Femur (tissue), 1 donor: ENCODE measurements at regions not wholly inside any gene's neighbourhood (a gene's known extent, or its start where the extent isn't known, plus 50 kb on each side); places are given as distances from the start of the nearest gene placed in this dataset.

ENCODE experiments used
- DNase-seq: peaks from one replicate; pipeline ENCODE4 v3.0.0-alpha.2; 2017

DNA sequence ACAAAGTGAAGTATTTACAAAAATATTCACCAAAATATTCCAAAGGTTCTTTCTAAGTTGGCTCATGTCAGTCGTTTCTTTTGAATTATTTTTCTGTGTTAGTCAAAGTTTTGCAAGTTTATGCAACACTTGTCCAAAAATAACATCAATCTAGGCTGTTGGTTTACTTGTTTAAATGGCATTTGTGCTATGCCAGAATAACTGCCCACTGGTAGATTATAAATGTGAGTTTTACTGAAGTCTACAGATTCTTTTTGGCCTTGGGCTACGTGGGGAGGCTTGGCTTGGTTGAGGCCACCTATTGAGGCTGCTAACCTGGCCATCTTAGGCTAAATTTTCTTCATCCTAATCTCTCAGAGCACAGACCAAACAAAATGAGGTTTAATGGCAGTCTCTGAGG, 1091.9 kb upstream of the RAG2 start:
- DNase-seq = no peak

DNA sequence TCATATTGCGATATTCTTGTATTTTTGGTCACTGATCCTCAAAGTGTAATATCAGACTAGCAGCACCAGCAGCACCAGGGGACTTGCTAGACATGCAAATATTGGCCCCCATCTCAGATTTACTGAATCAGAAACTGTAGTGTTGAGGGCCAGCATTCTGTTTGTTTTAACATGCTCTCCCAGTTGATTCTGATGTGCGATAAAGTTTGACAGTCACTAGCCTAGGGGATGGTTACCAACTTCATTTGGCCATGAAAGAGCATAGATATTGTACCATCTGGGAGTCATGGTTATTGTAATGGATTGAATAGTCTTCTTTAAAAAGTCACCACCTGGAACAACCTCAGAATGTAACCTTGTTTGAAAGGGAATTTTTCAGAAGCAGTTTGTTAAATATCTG, 1090.4 kb upstream of the RAG2 start:
- DNase-seq = no peak

DNA sequence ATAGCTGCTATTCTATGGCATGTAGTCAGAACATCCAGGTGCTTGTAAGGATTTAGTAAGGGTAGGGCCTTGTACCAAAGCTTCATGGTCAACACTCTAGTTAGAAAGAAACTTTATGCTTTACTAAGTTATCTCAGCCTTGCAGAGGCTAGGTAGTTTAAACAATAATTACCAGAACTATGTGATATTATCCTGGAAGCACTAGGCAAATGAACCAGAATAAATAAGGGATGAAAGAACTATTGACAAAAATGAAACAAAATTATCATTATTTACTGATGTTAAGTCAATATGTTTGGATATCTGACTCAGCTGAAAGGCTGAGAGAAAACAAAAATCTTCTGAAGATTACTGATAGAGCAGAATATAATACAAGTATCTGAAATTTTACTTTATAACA, 1089.1 kb upstream of the RAG2 start:
- DNase-seq = no peak

DNA sequence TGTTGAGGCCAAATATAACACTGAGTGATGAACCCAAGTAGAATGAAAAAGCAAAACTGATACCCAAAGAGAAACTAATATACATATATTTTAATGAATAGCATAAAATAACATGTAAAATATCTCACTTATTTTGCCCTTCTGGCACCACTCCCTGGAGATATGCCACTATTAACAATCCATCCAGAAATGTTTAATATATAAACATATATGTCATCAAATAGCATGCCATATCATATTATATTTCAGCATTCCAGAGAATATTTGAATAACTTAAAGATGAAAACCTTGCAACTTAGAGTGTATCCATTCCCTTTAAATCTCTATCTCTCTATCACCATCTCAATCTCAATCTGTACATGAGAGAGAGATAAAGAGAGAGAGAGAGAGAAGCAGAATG, 1073.3 kb upstream of the RAG2 start:
- no peak for DNase-seq

DNA sequence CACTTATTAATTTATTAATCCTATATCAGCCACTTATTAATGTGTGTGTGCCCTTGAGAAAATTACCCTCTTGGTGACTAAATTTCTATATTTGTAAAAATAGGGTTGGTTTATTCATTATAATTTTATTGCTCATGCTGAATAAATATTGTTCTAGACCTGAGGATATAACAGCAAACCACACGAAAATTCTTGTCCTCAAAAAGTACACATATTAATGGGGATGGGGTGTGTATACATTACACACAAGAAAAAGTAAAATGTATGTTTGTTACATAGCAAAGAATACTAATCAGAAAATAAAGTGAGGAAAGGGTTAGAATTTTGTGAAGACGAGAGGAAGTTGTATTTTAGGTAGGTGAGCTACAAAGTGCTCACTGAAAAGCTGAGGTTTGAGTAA, 1068.9 kb upstream of the RAG2 start:
- no peak for DNase-seq

DNA sequence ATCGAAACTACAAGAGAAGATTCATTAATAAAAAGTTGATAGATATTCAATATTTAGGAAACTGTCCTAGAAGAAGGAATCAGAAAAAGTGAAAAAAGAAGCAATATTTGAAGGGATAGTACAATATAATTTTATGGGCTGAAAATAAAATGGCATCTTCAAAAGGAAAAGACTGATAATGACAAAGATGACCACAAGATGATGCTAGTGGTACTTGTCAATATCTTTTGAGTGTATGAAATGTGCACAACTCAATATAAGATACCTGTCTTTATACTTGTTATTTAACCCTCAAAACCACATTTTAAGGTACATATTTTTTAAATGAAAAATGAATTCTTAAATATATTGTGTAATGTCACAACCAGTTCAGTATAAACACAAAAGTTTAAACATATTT, 1059.6 kb upstream of the RAG2 start:
- no peak for DNase-seq

DNA sequence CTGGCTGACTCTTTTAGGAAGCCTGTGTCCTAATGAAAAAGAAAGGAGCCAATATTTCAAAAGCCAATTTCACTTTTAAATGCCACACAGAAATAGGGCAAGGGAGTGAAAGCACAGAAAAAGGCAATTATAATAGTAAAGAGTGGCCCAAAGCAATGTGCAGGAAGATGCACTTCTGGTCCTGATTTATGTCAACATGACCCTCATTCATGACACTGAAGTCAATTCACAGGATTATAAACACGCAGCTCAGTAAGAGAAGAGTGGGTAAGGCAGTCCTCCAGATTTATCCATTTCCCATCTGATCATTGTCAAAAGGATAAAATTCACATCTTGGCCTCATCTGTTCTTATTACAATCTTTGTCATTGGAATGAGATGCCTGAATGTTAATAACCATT, 1049.7 kb upstream of the RAG2 start:
- no peak for DNase-seq

DNA sequence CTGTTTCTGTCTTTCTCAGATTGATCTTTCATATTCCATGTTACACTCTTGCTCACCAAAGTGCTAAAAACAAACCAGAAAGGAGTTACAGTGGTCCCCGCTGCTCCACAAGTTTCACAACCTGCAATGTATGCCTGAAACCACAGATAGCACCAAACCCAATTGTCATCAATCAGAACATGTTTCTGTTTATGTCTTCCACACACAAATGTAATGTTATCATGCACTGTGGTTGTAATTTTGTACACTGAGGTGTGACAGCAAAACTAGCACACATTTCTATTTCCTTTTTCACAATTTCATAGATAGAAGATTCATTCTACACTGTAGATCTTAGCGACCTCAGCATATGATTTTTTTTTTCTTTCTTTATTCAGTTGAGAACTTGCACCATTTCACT, 1045.9 kb upstream of the RAG2 start:
- DNase-seq = no peak

DNA sequence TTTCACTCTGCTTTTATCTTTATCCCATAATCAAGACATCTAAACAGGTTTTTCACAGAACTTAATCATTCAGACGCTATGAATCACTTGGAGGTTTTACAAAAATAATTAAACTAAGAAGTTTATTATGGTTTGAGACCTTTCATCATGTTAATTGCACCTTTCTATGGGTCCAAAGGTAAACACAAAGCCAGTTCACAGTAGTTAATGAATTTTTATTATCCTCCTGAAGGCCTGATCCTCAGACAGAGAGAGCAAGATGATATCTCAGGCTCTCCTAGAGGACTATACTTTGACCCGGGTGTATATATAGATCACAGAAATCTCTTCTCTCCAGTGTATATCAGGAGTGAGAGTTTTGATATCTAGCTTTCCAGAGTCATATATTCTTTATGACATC, 1044.3 kb upstream of the RAG2 start:
- DNase-seq = no peak

DNA sequence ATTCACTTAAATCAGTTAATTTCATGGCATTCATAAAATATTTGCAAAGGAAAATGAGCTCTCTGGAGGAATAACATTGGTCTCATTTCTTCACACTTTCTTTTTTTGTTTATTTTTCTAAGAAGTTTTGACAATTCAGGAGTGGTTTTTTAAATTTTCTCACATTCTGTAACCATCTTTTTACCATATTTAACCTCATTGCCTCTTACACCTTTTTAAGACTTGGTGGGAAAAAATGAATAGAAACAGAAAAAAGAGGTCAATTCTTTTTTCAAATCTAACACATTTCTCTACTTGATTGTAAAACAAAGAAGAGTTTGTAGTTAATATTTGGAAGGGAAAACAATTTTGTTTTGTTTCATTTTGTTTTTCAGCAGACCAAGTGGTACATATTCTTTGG, 1034.7 kb upstream of the RAG2 start:
- DNase-seq = no peak

DNA sequence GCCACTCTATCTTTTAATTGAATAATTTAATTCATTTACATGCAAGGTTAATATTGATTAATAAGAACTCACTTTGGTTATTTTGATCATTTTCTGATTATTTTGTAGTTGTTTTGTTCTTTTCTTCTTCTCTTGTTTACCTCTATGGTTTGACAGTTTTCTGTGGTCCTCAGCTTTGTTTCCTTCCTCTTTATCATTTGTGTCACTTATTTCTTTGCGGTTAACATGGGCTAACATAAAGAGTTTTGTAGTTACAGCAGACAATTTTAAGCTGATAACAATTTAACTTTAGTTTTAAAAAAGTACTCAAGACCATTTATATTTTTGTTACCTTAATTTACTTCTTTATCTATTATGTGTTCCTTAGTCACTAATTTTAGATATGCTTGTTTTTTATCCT, 1032.8 kb upstream of the RAG2 start:
- DNase-seq = no peak

DNA sequence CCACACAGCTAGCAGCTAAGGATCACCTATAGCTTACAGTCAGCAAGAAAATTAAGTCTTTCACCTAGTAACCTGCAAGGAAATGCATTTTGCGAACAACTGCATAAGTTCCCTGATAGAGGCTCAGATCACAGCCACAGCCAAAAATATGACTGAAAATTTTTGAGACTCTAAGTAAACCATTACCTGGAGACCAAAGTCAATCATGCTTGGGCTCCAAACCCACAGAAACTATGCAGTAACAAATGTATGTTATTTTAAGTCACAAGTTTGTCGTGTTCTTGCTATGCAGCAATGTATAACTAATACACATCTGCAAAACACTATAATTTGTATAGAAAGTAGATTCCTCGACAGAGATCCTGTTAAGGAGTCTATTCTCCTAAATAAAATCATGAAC, 1025.7 kb upstream of the RAG2 start:
- no peak for DNase-seq

DNA sequence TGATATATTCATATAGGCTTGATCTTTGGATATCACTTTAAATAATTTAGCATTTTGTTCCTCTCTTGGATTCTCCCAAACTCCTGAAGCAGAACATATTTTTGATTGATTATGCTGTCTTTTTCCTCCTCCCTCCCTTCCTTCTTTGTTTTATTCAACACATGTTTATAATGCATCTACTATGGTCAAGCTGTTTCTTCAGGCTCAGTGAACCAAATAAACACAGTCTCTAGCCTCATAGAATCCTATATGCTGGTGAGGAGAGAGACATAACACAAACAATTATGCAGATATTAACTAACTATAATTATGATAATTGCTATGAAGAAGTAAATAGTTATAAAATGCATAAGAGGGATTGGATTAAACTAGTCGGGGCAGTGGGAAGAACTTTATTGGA, 1023.6 kb upstream of the RAG2 start:
- no peak for DNase-seq

DNA sequence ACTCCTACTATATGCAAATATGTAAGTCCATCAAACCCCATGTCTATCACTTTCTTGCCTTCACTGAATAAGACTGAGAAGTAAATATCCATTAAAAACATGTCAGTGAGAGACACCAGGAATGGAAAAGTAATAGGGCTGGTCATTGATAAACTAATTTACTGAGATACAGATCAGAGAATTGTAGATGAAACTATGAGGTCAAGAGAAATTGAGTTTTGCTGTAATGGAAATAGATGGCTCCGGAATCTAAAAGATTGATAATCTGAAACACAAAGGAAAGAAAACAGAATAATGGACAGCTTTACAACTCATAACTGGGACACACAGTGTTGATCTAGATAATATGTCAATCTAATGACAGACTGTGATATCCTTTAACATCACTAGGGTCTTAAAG, 1018.3 kb upstream of the RAG2 start:
- no peak for DNase-seq

DNA sequence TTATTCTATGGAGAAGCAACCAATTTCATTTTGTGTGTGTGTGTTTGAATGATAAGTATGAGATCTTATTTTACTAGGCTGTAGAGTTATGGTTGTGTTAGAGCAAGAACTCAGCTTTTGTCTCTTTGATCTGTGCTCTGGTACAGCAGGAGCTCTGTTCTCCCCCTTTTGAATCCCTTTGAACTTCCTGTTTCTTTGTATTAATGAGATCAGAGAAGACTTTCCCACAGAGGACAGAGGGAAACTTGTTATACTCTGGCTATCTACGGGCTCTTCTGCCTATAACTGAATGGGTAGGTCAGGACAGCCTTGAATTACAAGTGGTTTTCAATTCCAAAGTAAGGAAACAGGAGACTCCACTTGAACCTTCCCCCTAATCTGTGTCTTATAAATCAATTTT, 1015.0 kb upstream of the RAG2 start:
- DNase-seq = no peak

DNA sequence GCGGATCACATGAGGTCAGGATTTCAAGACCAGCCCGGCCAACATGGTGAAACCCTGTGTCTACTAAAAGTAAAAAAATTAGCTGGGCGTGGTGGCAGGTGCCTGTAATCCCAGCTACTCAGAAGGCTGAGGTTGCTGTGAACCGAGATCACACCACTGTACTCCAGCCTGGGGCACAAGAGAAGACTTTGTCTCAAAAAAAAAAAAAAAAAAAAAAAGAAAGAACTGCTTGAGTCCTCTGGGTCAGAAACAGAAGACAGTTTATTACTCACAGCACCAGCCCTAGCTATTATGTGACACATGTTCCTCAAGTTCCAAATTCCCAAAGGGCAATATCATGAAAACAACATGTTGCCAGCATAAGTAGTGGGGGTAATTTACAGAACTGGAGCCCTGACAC, 1014.1 kb upstream of the RAG2 start:
- no peak for DNase-seq

DNA sequence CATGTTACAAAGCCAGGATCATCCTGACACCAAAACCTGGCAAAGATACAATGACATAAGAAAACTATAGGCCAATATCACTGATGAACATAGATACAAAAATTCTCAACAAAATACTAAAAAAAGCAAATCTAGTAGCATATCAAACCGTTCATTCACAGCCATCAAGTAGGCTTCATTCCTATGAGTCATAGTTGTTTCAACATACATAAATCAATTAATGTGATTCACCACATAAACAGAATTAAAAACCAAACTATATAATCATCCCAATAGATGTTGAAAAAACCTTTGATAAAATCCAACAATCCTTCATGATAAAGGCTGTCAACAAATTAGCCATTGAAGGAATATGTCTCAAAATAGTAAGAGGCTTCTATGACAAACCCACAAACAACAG, 1007.2 kb upstream of the RAG2 start:
- DNase-seq = no peak

DNA sequence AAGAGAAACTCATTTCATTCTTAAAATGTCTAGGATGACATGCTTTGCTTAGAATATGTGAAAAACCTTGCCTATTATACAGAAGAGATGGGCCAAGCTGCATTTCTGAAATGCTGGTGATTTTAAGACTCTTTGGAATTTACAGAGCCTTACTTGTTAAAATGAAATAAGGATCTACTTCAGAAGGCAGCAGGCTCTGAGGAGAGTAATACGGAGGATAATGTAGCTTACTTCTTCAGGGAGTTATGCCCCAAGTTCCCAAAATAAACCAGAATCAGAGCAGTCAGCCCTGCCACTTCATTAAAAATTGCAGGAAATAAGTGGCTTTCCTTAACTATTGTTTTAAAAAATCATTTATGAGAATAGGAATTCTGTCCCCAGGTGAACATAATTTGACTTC, 1000.3 kb upstream of the RAG2 start:
- no peak for DNase-seq

DNA sequence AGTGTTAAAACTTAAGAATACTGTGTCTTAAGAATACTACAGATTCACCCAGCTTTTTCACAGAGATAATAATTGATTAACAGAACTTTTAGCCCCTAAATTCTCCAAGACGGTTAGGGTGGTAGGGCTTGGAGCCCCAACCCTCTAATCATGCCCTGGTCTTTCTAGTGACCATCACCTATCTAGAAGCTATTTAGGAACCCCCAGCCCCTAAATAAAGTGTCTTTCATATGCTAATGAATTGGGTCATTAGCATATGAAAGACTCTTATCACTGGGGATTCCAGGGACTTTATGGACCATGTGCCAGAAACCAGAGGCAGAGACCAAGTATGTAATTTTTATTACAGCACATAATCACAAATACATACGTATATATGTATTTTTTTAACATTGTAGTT, 999.7 kb upstream of the RAG2 start:
- DNase-seq = no peak

DNA sequence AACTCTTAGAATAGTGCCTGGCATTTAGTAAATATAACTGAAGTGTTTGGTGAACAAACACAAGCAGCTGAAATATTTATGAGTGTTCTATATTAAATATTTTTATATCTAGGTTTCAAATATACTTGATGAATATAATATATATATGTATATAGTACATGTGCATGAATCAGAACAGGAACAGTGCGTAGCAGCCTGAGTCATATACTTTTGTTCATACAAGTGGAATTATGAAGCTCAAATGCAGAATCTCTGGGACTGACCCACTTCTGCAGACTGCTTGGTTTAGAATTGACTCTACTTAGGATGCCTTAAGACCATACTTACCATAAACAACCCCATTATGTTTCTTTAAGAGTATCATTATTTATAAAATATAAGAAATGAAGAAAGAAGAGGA, 997.8 kb upstream of the RAG2 start:
- no peak for DNase-seq

DNA sequence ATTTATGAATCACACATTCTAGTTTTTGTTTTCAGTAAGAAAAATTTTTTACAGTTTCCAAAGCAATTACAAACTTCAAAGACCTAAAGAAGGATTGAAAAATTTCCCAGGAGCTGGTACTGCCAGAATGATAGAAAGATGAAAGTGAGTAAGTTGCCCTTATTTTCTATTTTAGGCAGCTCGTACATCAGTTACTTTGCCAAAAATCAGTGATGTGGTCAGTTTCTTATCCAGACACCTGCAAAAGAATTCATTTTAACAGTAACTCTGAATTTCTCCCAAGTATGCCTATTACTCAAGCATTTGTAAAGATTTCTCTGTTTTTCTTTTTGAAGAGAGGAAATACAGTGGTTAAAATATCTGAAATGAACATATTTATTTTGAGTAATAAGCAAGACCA, 976.3 kb upstream of the RAG2 start:
- no peak for DNase-seq

DNA sequence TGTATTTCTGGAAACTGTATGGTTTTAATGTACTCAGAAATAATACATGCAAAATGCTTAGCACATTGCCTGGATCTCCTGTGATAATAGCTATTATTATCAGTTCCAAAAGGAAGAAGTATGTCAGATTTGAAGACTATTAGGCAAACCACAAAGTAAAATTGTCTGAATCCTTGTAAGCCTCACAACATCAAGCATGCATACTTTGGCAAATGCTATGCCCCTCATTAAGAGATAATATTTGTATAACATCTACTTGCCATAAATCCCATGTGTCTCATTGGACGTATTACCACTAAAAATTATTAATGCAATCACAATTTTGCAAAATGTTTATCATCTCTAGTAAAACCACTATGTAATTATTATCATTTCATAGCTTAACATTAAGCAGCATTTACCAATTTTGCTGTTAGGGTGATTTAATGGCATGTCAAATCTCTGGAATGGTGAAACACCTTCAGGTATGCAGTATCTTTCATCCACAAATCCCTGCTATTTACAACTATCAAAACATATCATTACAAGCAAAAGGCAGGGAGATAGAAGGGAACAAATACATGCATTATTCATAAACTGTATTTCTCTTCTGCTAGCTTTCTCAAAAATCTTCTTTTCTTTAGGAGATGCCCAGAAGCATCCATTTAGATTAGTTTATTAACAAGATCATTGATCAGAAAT, 974.6 kb upstream of the RAG2 start:
- DNase-seq = no peak

DNA sequence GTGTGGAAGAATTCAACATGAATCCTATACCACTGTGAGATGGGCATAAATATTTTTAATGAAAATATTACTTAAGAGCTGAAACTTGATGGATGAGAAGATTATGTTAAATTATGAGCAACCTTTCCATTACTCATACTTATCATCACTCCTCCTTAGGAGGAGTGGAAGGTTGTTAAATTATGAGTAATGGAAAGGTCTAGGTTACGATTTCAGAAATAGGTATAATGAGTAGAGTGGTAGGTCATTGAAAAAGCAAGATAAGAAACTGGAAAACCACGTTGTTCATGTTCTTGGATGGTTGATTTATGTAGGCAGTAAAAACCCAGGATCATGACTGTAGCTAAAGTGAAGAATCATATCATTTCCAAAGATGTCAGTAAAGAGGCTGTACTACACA, 973.2 kb upstream of the RAG2 start:
- no peak for DNase-seq

DNA sequence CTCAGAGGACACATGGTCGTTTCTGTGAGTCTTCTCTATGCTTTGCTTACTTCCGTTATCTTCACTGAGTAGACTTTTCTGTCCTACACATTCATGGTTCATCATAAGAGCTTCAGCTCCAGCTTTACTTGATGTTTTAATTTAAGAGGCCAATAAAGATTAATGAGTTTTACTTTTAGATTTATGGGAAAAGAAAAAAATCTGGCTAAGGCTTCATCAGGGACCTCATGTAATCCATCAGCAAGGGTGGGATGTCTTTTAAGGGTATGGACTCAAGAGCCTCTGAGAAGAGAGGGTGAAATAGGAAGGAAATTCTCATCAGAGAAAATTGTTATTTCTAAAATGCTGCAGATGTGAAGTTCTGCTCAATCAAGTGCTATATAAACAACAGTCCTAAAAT, 963.0 kb upstream of the RAG2 start:
- DNase-seq = no peak

DNA sequence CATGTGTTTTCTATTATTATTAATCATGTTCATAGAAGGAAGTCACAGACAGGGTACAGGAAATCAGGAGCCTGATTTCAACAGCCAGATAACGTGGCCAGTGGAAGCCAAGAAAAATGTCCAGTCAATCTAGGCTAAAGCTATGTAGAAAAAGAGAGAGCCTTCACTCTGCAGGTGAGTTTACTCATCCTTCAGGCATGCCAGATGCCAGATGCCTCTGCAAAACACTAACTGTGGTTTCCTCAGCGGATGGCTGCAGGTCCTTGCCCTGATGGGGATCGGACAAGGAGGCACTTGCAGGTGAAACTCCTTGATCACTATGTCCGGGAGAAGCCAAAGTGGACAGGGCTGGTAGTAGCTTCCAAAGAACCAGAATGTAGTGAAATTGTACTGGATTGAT, 962.3 kb upstream of the RAG2 start:
- no peak for DNase-seq

DNA sequence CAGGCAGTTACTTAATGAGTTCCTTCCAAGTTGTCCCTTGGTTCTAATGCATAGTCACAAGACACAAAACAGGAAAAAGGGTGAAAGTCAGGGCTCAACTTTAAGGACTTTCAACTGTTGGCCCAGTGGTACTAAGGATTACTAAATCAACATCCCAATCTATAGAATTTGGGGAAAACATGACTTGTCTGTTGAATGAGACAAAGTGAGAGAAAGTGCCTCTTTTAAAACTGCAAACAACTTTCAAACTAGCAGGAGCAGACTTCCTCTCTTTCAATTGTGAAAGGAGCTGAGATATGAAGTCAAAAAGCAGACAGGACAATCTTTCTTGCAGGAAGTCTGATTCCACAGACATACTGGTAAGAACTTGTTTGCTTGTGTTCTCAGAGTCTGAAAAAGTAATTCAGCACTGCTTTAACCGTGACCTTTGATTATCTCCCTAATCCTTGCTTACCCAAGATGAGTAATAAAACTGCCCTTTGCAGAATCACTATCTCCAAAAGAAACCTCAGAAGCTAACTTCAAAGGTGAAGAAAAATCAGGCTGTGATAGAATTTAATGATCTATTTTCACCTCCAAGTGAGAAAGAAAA, 960.7 kb upstream of the RAG2 start:
- DNase-seq = no peak
